GM23338 (cell line): ENCODE measurements at regions not wholly inside any gene's neighbourhood (a gene's known extent, or its start where the extent isn't known, plus 50 kb on each side); places are given as distances from the start of the nearest gene placed in this dataset.

Experiments
- ATAC-seq: fragments of 200-7000 bp; cut with Tn5 transposase; 3 replicates; pipeline ENCODE4 v1.9.1; 2020
- DNase-seq: peaks from one replicate; pipeline ENCODE4 v3.0.0-alpha.2; 2015; ENCODE audit warnings: low spot score
- H2AFZ ChIP-seq: fragments of 200-600 bp; sonication (generic); 2 replicates; pipeline ENCODE4 v1.8.0; 2016; ENCODE audit warnings: antibody characterized with exemption, mild to moderate bottlenecking, moderate library complexity
- H3F3A ChIP-seq: fragments of 200-600 bp; sonication (generic); replicated peaks from 2 replicates; pipeline ENCODE4 v1.8.0; 2017; ENCODE audit warnings: antibody characterized with exemption, mixed run types, low read depth
- H3K27ac ChIP-seq: fragments of 200-600 bp; sonication (generic); 2 replicates; pipeline ENCODE4 v1.6.1; 2016; ENCODE audit warnings: low read depth
- H3K27me3 ChIP-seq: fragments of 200-600 bp; sonication (generic); 2 replicates; pipeline ENCODE4 v1.8.0; 2016; ENCODE audit warnings: mild to moderate bottlenecking, mixed run types, moderate library complexity; ENCODE audit not compliant: insufficient read depth
- H3K36me3 ChIP-seq: fragments of 200-600 bp; sonication (generic); 2 replicates; pipeline ENCODE4 v1.8.0; 2016; ENCODE audit warnings: mild to moderate bottlenecking; ENCODE audit not compliant: insufficient read depth
- H3K4me1 ChIP-seq: fragments of 200-600 bp; sonication (generic); 2 replicates; pipeline ENCODE4 v1.8.0; 2016; ENCODE audit warnings: mild to moderate bottlenecking, moderate library complexity; ENCODE audit not compliant: insufficient read depth
- H3K4me2 ChIP-seq: fragments of 200-600 bp; sonication (generic); 2 replicates; pipeline ENCODE4 v1.7.1; 2017; ENCODE audit warnings: mixed run types
- H3K4me3 ChIP-seq: fragments of 200-600 bp; sonication (generic); 2 replicates; pipeline ENCODE4 v1.6.1; 2016; ENCODE audit warnings: mixed run types
- H3K79me2 ChIP-seq: fragments of 200-600 bp; sonication (generic); replicated peaks from 2 replicates; pipeline ENCODE4 v1.8.0; 2017; ENCODE audit warnings: mild to moderate bottlenecking; ENCODE audit not compliant: insufficient read depth
- H3K9me2 ChIP-seq: fragments of 200-600 bp; sonication (generic); 2 replicates; pipeline ENCODE4 v1.8.0; 2017; ENCODE audit not compliant: insufficient read depth
- H4K20me1 ChIP-seq: fragments of 200-600 bp; sonication (generic); replicated peaks from 2 replicates; pipeline ENCODE4 v1.8.0; 2017; ENCODE audit warnings: mild to moderate bottlenecking; ENCODE audit not compliant: insufficient read depth
- H3K27ac Mint-ChIP-seq: 2 replicates; pipeline ENCODE4 v1.8.0; 2020; ENCODE audit warnings: inconsistent platforms, mild to moderate bottlenecking, moderate library complexity, mixed read lengths
- H3K27me3 Mint-ChIP-seq: 3 replicates; pipeline ENCODE4 v1.8.0; 2022; ENCODE audit warnings: low read depth, mild to moderate bottlenecking, moderate library complexity, mixed read lengths, inconsistent platforms; ENCODE audit not compliant: insufficient read depth, poor library complexity
- H3K36me3 Mint-ChIP-seq: 3 replicates; pipeline ENCODE4 v1.8.0; 2021; ENCODE audit warnings: low read depth, mild to moderate bottlenecking, inconsistent platforms, moderate library complexity, mixed read lengths
- H3K4me1 Mint-ChIP-seq: 3 replicates; pipeline ENCODE4 v1.8.0; 2020; ENCODE audit warnings: mild to moderate bottlenecking, inconsistent platforms, mixed read lengths
- H3K4me3 Mint-ChIP-seq: 3 replicates; pipeline ENCODE4 v1.8.0; 2021; ENCODE audit warnings: moderate library complexity, mild to moderate bottlenecking, inconsistent platforms, mixed read lengths
- H3K9me3 Mint-ChIP-seq: 3 replicates; pipeline ENCODE4 v1.8.0; 2020; ENCODE audit warnings: moderate library complexity, mild to moderate bottlenecking, inconsistent platforms, mixed read lengths
- CTCF ChIP-seq, 2 experiments: fragments of 200-600 bp in 1 of 2; sonication (generic) in 1 of 2; conservative IDR thresholded peaks; 2 replicates each; pipeline versions ENCODE4 v1.5.1 to v1.6.1; 2016 to 2017; ENCODE audit warnings: antibody characterized with exemption in 2 of 2, low read depth in 2 of 2, mild to moderate bottlenecking in 2 of 2, moderate library complexity in 1 of 2
- REST ChIP-seq: IDR thresholded peaks from one replicate; pipeline ENCODE4 v1.6.1; 2018; ENCODE audit warnings: antibody characterized with exemption; ENCODE audit not compliant: unreplicated experiment
- ZNF462 ChIP-seq: fragments of 250-450 bp; sonication (Bioruptor Pico); IDR thresholded peaks from 2 replicates; pipeline ENCODE4 v1.5.0; 2020; ENCODE audit warnings: mild to moderate bottlenecking, moderate library complexity

- Mint-ChIP-seq H3K4me1 (no peaks in the 10 kb centered on the region), H3K27me3 (peaks cover 3% of the 10 kb centered on the region), H3K27ac (no peak overlapping the region)
Observed at GRCh38 chr4:148680884-148681283, 238.7 kb upstream of the NR3C2 start.

More at GRCh38 chr4:148680884-148681283, 238.7 kb upstream of the NR3C2 start:
- H3K36me3 ChIP-seq = no peaks in the 10 kb centered on the region
- ATAC-seq (no peak), DNase-seq (no peak)
- H3K36me3 Mint-ChIP-seq = no peaks in the 10 kb centered on the region
- H3K9me3 Mint-ChIP-seq = no peaks in the 10 kb centered on the region; the same call in 2 of the 3 replicates
- no peak overlapping the region for H2AFZ ChIP-seq
- H3K4me3 Mint-ChIP-seq = no peak overlapping the region
- no peak overlapping the region for H3K4me2 ChIP-seq
- no peaks in the 10 kb centered on the region for H3K27me3 ChIP-seq
- H3K27ac ChIP-seq = no peak overlapping the region
- no peaks in the 10 kb centered on the region for H3K4me1 ChIP-seq
- H3K79me2 ChIP-seq = no peaks in the 10 kb centered on the region
- peaks cover 4% of the 10 kb centered on the region; the same call in 1 of the 2 replicates for H3K9me2 ChIP-seq
- no peaks in the 10 kb centered on the region for H3F3A ChIP-seq
- H3K4me3 ChIP-seq = no peak overlapping the region
- TF ChIP-seq CTCF (conservative IDR thresholded peaks at IDR 0.05; ENCODE audit: low read depth in 2 of 2) = no peak
- no peak for TF ChIP-seq REST
- TF ChIP-seq ZNF462 (CRISPR knock-in tag) = no peak
- H4K20me1 ChIP-seq = no peaks in the 10 kb centered on the region
